GM19438 (cell line): ENCODE measurements at regions not wholly inside any gene's neighbourhood (a gene's known extent, or its start where the extent isn't known, plus 50 kb on each side); places are given as distances from the start of the nearest gene placed in this dataset.
"Not testable (repeated sequence)": the region's sequence is repeated elsewhere in the genome, so short reads cannot be mapped to it uniquely, and the experiment has no call there.

Experiments used
- ATAC-seq: cut with Tn5 transposase; IDR thresholded peaks from one replicate; pipeline ENCODE4 v1.9.1; 2021; ENCODE audit warnings: low read depth; ENCODE audit not compliant: unreplicated experiment

GRCh38 chr1:149635290-149635899 is 51.7 kb downstream of the PPIAL4C start:
- ATAC-seq: not testable (repeated sequence)

DNA sequence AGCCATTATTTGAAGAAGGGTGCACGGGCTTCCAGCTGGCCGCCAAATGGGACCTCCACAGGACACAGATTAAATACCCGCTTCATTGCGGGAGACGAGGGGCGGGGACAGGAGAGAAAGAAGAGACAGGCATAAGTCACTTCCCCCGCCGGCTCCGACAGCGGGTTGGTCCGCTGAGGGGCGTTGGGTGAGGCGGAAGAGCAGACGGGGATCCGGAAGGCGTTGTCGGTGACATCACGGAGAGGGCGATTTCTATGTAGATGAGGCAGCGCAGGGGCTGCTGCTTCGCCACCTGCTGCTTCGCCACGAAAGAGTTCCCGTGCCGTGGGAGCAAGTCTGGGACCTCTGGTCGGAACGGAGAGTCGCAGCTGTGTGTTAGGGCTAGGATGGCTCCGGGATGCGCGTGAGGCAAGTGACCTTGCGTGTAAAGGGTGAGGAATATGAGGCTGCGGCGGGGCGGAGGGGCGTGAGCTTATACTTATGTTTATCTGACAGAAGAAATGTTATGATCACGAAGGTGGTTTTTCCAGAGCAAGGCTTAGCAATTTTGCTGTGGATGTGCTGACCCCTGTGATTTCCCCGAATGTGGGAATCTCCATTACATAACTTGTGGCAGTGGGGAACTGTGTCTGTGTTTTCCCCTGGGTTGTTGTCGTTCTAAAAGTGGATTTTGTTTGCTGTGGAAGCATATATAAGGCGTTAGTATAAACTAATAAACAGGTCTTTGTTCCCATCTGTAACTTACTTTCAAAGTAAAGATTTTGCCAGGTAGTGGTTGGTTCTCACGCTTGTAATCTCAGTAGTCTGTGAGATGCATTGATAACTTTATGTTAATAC is 52.9 kb downstream of the PPIAL4C start:
- peak; percentile 92 for ATAC-seq

- ATAC-seq: not testable (repeated sequence)
Measured at GRCh38 chr1:149638481-149638880, 54.8 kb downstream of the PPIAL4C start.

GRCh38 chr1:149638901-149639658 is 55.4 kb downstream of the PPIAL4C start:
- not testable (repeated sequence) for ATAC-seq

GRCh38 chr1:149641179-149641578 is 57.5 kb downstream of the PPIAL4C start:
- not testable (repeated sequence) for ATAC-seq

GRCh38 chr1:149644818-149645217 is 61.2 kb downstream of the PPIAL4C start:
- not testable (repeated sequence) for ATAC-seq

GRCh38 chr1:149646360-149647017 is 62.8 kb downstream of the PPIAL4C start:
- not testable (repeated sequence) for ATAC-seq

DNA sequence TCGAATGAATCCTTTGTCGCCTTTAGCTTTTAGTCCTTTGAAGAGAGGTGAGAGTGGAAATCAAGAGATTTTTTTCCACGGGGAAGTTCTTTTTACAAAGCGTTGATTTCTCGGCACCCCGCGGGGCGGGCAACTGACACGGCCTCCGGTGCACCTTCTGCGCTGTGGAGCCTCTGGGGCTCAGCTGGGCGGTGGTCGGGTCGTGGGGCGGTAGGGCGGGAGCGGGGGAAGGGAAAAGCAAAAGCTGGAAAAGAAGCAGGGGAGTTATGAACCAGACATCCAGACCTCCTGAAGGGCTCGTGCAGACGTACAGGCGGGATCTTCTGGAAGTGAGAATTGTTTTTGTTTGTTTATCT is 63.3 kb downstream of the PPIAL4C start:
- not testable (repeated sequence) for ATAC-seq

- ATAC-seq: not testable (repeated sequence)
Measured at GRCh38 chr1:149657750-149658149, 74.1 kb downstream of the PPIAL4C start.

GRCh38 chr1:149658175-149658574 is 74.5 kb downstream of the PPIAL4C start:
- not testable (repeated sequence) for ATAC-seq

DNA sequence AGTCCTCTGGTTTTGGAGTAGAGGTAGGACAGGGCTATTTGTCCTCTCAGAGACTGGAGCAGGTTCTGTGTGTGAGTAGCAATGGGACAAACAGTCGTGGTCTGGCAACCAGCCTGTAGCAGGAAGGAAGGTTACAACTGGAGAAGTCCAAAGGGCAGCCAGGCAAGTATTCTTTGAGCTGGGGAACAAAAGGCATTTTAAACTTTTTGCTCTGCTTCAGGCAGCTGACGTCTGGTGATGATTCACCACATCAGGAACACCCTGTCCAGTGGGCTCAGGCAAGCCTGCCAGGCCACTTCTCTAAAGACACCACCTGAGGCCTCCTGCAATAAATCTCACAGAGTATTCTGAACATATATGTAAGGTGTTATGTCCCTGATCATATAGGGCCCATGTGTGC is 81.0 kb downstream of the PPIAL4C start:
- ATAC-seq: not testable (repeated sequence)

DNA sequence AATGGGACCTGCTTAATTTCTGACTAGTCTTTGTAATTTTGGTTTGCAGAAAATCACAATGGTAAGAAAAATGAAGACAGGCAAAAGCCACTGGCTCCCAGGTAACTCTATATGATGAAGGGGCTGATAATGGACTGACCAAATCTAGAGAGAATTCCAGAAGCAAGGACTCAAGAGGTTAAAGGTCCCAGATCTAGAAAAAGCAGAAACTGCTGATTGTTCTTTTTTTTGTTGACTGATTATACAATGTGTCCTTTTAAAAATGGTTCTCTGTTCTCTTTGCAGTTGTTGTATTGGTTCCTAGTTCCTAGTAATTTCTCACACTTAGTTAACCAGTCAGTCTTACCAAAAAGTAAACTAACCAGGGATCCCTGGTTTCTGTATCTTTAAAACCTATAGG is 81.4 kb downstream of the PPIAL4C start:
- ATAC-seq: not testable (repeated sequence)

DNA sequence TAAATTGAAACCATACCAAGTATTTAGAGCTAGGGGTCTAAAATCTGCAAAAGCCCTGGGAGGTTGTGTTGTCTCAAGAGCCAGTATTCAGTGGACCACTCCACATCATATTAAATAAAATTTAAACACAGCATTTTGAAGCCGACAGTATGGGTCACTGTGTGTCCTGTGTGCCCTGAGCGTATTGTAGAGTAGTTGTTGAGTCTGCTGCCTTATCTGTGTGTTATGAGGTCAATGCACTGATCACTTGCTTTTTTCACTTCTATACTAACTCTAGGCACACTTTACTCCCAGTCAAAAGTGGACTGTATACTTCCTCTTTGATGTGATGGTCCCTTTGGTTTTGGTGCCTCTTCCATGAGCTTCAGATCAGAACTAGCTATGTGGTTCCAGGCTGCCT is 81.9 kb downstream of the PPIAL4C start:
- ATAC-seq: not testable (repeated sequence)

DNA sequence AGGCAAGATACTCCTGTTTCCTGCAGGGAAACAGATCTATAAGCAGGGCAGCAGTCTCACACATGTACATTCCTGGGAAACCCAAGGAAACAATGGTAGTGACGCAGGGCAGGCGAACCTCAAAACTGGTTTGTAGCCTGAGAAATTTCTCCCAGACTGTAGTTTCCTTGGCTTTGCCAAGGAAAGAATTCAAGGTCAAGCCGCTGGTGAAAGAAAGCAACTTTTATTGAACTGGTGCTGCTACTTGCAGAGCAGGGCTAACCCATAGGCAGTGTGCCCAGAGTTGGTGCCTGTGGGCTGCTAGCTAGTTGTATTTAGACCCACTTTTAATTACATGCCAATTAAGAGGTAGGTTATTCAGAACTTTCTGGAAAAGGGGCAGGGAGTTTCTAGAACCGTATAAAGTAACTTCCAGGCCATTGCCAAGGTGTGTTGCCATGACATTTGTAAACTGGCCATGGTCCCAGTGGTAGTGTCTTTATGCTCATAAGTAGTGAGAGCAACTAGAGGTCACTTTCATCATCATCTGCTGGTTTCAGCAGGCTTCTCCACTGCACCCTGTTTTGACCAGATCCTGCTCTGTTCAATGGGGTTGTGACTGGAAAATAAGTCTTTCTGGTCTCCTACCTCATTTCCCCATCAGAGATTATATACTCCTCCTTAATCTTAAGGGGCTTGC is 89.7 kb downstream of the PPIAL4C start:
- ATAC-seq: not testable (repeated sequence)

- ATAC-seq: not testable (repeated sequence)
Measured at GRCh38 chr1:149674921-149675320, 91.3 kb downstream of the PPIAL4C start.

GRCh38 chr1:149677359-149677758 is 93.7 kb downstream of the PPIAL4C start:
- not testable (repeated sequence) for ATAC-seq

- ATAC-seq: not testable (repeated sequence)
Measured at GRCh38 chr1:149686593-149687238, 95.8 kb upstream of the FCGR1A start.

DNA sequence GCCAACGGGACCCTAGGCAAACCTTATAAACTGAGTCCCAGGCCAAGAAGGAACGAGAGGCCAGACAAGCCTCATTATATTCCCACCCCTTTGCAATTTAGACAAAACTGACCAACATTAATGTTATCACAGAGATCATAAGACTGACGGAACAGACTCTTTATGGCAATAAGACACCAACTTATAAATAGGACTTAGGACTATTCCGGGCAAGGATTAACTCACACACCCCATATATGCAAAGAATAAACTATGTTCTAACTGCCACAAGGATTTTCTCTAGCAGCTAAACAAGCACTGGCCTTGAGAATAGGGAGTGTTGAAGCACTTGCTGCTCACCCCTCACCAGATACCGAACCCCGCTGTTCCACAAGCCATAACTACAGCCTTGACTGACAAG is 91.1 kb upstream of the FCGR1A start:
- ATAC-seq: not testable (repeated sequence)

GRCh38 chr1:149692804-149693539 is 89.5 kb upstream of the FCGR1A start:
- not testable (repeated sequence) for ATAC-seq
